Right ventricle myocardium inferior (tissue), 1 donor: ENCODE measurements at regions not wholly inside any gene's neighbourhood (a gene's known extent, or its start where the extent isn't known, plus 50 kb on each side); places are given as distances from the start of the nearest gene placed in this dataset.

Experiments used
- ATAC-seq: fragments of 200-7000 bp; cut with Tn5 transposase; one replicate; pipeline ENCODE4 v1.9.1; 2020; ENCODE audit warnings: mild to moderate bottlenecking, moderate library complexity
- DNase-seq: peaks from one replicate; pipeline ENCODE4 v3.0.0; 2021; ENCODE audit errors: missing footprints
- intact Hi-C: fragments of 100-400 bp; cut with DNase I; formaldehyde crosslinking; loops from one replicate; pipeline ENCODE4 v1.11.0; 2022
- donor health status: DM: no; HTN: yes; CAD: no; lungs with severe emphysema.

- no peak for DNase-seq
- intact Hi-C loops, result no loop called here
- ATAC-seq, result no peak
These were observed 107.4 kb downstream of the DLL1 start for GRCh38 chr6:170183521-170183920.

GRCh38 chr6:170182781-170183120 is 108.1 kb downstream of the DLL1 start:
- DNase-seq, result peak; percentile 54
- intact Hi-C loops, result no loop called here
- no peak for ATAC-seq

GRCh38 chr6:170182093-170182780 is 108.6 kb downstream of the DLL1 start:
- DNase-seq, result no peak
- no peak for ATAC-seq
- intact Hi-C loops, result no loop called here

GRCh38 chr6:170181338-170181690 is 109.6 kb downstream of the DLL1 start:
- no peak for ATAC-seq

GRCh38 chr6:170180671-170181337 is 110.1 kb downstream of the DLL1 start:
- ATAC-seq, result no peak
- no peak for DNase-seq
- intact Hi-C loops, result no loop called here

More at GRCh38 chr6:170181338-170181690, 109.6 kb downstream of the DLL1 start:
- intact Hi-C loops, result no loop called here
- DNase-seq, result no peak

- intact Hi-C loops, result no loop called here
- DNase-seq (no peak), ATAC-seq (no peak)
These were observed 111.1 kb downstream of the DLL1 start for GRCh38 chr6:170179616-170180324.

GRCh38 chr6:170178561-170179477 is 112.1 kb downstream of the DLL1 start:
- ATAC-seq (no peak), DNase-seq (no peak)
- intact Hi-C loops, result no loop called here

GRCh38 chr6:170177772-170178560 is 112.9 kb downstream of the DLL1 start:
- intact Hi-C loops, result no loop called here
- ATAC-seq, result no peak
- DNase-seq, result peak; percentile 68

GRCh38 chr6:170176898-170177771 is 113.7 kb downstream of the DLL1 start:
- DNase-seq (peak; percentile 71), ATAC-seq (no peak)
- intact Hi-C loops, result no loop called here

GRCh38 chr6:170176136-170176897 is 114.6 kb downstream of the DLL1 start:
- DNase-seq (peak; percentile 48), ATAC-seq (no peak)
- intact Hi-C loops, result no loop called here

- DNase-seq, result peak; percentile 22
- ATAC-seq, result no peak
- intact Hi-C loops, result no loop called here
These were observed 115.2 kb downstream of the DLL1 start for GRCh38 chr6:170175644-170176135.

- intact Hi-C loops, result no loop called here
- peak; percentile 33 for DNase-seq
- no peak for ATAC-seq
These were observed 115.9 kb downstream of the DLL1 start for GRCh38 chr6:170174771-170175643.

GRCh38 chr6:170174124-170174770 is 116.6 kb downstream of the DLL1 start:
- intact Hi-C loops, result no loop called here
- ATAC-seq, result peak; percentile 56
- peak; percentile 65 for DNase-seq

- intact Hi-C loops, result no loop called here
- no peak for ATAC-seq
- DNase-seq, result peak; percentile 27
These were observed 117.5 kb downstream of the DLL1 start for GRCh38 chr6:170173335-170173881.

- DNase-seq, result peak; percentile 41
- no peak for ATAC-seq
- intact Hi-C loops, result no loop called here
These were observed 118.0 kb downstream of the DLL1 start for GRCh38 chr6:170172825-170173256.
